ENCODE measurements at regions not wholly inside any gene's neighbourhood (a gene's known extent, or its start where the extent isn't known, plus 50 kb on each side); places are given as distances from the start of the nearest gene placed in this dataset.

GRCh38 chr5:166768536-166768935 is 1522.9 kb upstream of the WWC1 start:
- Histone ChIP-seq H3K27ac (no peak overlapping the region), H3K4me3 (no peak overlapping the region)
- TF ChIP-seq, protein P1, sequence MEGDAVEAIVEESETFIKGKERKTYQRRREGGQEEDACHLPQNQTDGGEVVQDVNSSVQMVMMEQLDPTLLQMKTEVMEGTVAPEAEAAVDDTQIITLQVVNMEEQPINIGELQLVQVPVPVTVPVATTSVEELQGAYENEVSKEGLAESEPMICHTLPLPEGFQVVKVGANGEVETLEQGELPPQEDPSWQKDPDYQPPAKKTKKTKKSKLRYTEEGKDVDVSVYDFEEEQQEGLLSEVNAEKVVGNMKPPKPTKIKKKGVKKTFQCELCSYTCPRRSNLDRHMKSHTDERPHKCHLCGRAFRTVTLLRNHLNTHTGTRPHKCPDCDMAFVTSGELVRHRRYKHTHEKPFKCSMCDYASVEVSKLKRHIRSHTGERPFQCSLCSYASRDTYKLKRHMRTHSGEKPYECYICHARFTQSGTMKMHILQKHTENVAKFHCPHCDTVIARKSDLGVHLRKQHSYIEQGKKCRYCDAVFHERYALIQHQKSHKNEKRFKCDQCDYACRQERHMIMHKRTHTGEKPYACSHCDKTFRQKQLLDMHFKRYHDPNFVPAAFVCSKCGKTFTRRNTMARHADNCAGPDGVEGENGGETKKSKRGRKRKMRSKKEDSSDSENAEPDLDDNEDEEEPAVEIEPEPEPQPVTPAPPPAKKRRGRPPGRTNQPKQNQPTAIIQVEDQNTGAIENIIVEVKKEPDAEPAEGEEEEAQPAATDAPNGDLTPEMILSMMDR (IDR thresholded peaks at IDR 0.05): no peak
- no peak for DNase-seq (ENCODE audit: low spot score)

DNA sequence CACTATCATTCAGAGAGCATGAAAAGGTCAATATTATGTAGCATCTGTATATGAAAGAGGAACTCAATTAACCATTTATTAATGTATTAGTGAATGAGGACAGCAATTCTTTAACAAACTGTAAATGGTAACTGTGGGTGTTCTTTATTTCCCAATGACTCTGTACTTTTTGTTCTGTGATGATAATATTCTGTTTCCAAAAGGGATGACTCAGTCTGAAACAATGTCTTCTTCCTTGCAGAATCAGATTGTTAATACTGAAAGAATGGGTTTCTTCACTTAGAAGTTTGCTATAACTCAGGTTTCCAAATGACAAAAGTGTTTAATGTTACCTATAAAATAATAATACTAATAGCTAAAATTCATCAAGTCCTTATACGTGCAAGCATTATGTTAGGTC is 1518.7 kb upstream of the WWC1 start:
- DNase-seq (ENCODE audit: low spot score): no peak
- Histone ChIP-seq H3K4me3 (no peak overlapping the region), H3K27ac (no peak overlapping the region)
- TF ChIP-seq, protein P1 (IDR thresholded peaks at IDR 0.05): no peak

- DNase-seq (ENCODE audit: low spot score): no peak
- TF ChIP-seq, protein P1 (IDR thresholded peaks at IDR 0.05): no peak
- Histone ChIP-seq H3K4me3 (no peak overlapping the region), H3K27ac (no peak overlapping the region)
These were observed 1509.7 kb upstream of the WWC1 start for GRCh38 chr5:166781737-166782136.

GRCh38 chr5:166784545-166785078 is 1506.8 kb upstream of the WWC1 start:
- TF ChIP-seq, protein P1 (IDR thresholded peaks at IDR 0.05): no peak
- DNase-seq (ENCODE audit: low spot score): no peak

DNA sequence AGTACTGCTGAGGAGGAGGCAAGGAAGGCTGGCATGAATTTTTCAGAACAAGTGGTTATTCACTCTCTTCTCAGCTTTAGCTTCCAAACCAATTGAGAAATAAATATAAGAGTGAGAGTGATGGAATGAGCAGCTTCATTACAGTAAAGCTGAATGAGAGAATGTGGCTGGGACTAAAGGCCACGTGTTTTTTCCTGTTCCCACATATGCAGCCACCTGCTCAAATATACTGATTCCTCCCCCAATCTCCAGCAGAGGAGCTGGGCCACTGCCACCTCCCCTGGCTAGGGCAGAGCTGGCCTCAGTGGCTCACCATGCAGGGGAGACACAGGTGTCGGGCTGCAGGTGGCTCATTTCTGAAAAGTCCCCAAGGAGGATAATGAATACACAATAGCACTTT is 1505.3 kb upstream of the WWC1 start:
- H3K4me3 ChIP-seq: no peak overlapping the region
- DNase-seq (ENCODE audit: low spot score): no peak
- no peak overlapping the region for H3K27ac ChIP-seq
- TF ChIP-seq, protein P1 (IDR thresholded peaks at IDR 0.05): no peak

More at GRCh38 chr5:166784545-166785078, 1506.8 kb upstream of the WWC1 start:
- no peak overlapping the region for H3K27ac ChIP-seq
- no peak overlapping the region for H3K4me3 ChIP-seq

GRCh38 chr5:166786889-166787288 is 1504.6 kb upstream of the WWC1 start:
- H3K4me3 ChIP-seq: no peak overlapping the region
- H3K27ac ChIP-seq: no peak overlapping the region
- DNase-seq (ENCODE audit: low spot score): no peak
- TF ChIP-seq, protein P1 (IDR thresholded peaks at IDR 0.05): no peak

DNA sequence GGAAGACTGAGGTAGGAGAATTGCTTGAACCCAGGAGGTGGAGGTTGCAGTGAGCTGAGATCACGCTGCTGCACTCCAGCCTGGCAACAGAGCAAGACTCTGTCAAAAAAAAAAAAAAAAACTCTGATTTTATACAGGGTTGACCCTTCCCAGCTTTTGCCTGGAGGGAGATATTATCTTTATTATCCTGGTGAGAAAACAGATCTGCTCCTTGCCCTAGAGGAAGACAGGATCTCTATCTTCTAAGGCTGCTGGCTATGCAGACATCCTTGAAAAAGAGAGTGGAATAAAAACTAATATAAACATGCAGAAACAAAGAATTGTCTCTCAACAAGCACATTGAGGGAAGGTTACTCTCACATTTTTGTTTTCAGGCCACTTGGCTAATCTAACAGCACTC is 1503.4 kb upstream of the WWC1 start:
- H3K4me3 ChIP-seq: no peak overlapping the region
- no peak for DNase-seq (ENCODE audit: low spot score)
- no peak overlapping the region for H3K27ac ChIP-seq
- TF ChIP-seq, protein P1 (IDR thresholded peaks at IDR 0.05): no peak
